Prostate gland (tissue), 2 donors: ENCODE measurements at regions not wholly inside any gene's neighbourhood (a gene's known extent, or its start where the extent isn't known, plus 50 kb on each side); places are given as distances from the start of the nearest gene placed in this dataset.

Source experiments
- POLR2A ChIP-seq: fragments of 450-650 bp; IDR thresholded peaks from one replicate; pipeline ENCODE4 v1.6.1; 2016; ENCODE audit warnings: antibody characterized with exemption, mild to moderate bottlenecking
- TF ChIP-seq, protein P1 (sequence below), 4 experiments: fragments of 200-600 bp in 2 of 4; fragments of 450-650 bp in 2 of 4; sonication (generic) in 2 of 4; IDR thresholded peaks; 1 replicate in 3 of 4; 2 replicates in 1 of 4; pipeline ENCODE4 v1.5.1; 2016 to 2019; ENCODE audit warnings: antibody characterized with exemption in 4 of 4, mild to moderate bottlenecking in 2 of 4, moderate library complexity in 2 of 4

DNA sequence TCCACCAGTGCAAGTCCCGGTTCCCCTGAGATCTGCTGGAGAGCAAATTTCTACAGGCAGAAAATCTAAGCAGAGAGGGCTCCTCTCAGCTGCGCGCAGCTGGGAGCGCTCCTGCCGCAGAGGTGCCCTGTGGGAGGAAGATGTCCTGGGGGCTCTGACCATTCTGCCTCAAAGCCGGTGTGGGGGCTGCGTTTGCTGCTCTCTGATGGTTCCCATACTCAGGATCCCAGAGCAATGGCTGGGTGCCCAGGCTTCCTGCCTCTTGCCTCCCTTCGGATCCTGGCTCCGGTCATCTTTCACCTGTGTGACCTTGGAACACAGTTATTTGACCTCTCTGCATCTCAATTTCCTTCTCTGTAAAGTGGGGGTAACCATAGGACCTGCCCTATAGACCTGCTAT lies 434.2 kb downstream of the ZNF521 start:
- no peak for TF ChIP-seq POLR2A
- TF ChIP-seq, protein P1, sequence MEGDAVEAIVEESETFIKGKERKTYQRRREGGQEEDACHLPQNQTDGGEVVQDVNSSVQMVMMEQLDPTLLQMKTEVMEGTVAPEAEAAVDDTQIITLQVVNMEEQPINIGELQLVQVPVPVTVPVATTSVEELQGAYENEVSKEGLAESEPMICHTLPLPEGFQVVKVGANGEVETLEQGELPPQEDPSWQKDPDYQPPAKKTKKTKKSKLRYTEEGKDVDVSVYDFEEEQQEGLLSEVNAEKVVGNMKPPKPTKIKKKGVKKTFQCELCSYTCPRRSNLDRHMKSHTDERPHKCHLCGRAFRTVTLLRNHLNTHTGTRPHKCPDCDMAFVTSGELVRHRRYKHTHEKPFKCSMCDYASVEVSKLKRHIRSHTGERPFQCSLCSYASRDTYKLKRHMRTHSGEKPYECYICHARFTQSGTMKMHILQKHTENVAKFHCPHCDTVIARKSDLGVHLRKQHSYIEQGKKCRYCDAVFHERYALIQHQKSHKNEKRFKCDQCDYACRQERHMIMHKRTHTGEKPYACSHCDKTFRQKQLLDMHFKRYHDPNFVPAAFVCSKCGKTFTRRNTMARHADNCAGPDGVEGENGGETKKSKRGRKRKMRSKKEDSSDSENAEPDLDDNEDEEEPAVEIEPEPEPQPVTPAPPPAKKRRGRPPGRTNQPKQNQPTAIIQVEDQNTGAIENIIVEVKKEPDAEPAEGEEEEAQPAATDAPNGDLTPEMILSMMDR (IDR thresholded peaks at IDR 0.05), result no peak
